ENCODE measurements at regions not wholly inside any gene's neighbourhood (a gene's known extent, or its start where the extent isn't known, plus 50 kb on each side); places are given as distances from the start of the nearest gene placed in this dataset.

- TF ChIP-seq POLR2AphosphoS5 (IDR thresholded peaks at IDR 0.05; ENCODE audit: low read depth, low read length) = no peak
- no peak for TF ChIP-seq TAF1 (IDR thresholded peaks at IDR 0.05; ENCODE audit: borderline replicate concordance, insufficient read depth, low read length)
- TF ChIP-seq, protein P1, sequence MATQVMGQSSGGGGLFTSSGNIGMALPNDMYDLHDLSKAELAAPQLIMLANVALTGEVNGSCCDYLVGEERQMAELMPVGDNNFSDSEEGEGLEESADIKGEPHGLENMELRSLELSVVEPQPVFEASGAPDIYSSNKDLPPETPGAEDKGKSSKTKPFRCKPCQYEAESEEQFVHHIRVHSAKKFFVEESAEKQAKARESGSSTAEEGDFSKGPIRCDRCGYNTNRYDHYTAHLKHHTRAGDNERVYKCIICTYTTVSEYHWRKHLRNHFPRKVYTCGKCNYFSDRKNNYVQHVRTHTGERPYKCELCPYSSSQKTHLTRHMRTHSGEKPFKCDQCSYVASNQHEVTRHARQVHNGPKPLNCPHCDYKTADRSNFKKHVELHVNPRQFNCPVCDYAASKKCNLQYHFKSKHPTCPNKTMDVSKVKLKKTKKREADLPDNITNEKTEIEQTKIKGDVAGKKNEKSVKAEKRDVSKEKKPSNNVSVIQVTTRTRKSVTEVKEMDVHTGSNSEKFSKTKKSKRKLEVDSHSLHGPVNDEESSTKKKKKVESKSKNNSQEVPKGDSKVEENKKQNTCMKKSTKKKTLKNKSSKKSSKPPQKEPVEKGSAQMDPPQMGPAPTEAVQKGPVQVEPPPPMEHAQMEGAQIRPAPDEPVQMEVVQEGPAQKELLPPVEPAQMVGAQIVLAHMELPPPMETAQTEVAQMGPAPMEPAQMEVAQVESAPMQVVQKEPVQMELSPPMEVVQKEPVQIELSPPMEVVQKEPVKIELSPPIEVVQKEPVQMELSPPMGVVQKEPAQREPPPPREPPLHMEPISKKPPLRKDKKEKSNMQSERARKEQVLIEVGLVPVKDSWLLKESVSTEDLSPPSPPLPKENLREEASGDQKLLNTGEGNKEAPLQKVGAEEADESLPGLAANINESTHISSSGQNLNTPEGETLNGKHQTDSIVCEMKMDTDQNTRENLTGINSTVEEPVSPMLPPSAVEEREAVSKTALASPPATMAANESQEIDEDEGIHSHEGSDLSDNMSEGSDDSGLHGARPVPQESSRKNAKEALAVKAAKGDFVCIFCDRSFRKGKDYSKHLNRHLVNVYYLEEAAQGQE (IDR thresholded peaks at IDR 0.05; ENCODE audit: insufficient read depth in 1 of 2, low read depth in 2 of 2, low read length in 2 of 2) = no peak
- TF ChIP-seq SIN3A (IDR thresholded peaks at IDR 0.05; ENCODE audit: borderline replicate concordance, insufficient read depth, low read length) = no peak
Observed at GRCh38 chr10:88028072-88028471, 164.6 kb downstream of the PTEN start.

Data from PFSK-1 (cell line).